ENCODE measurements at regions not wholly inside any gene's neighbourhood (a gene's known extent, or its start where the extent isn't known, plus 50 kb on each side); places are given as distances from the start of the nearest gene placed in this dataset.

GRCh38 chr9:26163931-26164330, 485.7 kb upstream of the TUSC1 start:
- H3K4me3 ChIP-seq (replicated peaks; ENCODE audit: insufficient read depth, low read length), result no peak overlapping the region
- TF ChIP-seq POLR2AphosphoS5 (IDR thresholded peaks at IDR 0.05; ENCODE audit: low read depth), result no peak
- TF ChIP-seq SPI1 (IDR thresholded peaks at IDR 0.05; ENCODE audit: borderline replicate concordance, low read depth), result no peak
- TF ChIP-seq, protein P1, sequence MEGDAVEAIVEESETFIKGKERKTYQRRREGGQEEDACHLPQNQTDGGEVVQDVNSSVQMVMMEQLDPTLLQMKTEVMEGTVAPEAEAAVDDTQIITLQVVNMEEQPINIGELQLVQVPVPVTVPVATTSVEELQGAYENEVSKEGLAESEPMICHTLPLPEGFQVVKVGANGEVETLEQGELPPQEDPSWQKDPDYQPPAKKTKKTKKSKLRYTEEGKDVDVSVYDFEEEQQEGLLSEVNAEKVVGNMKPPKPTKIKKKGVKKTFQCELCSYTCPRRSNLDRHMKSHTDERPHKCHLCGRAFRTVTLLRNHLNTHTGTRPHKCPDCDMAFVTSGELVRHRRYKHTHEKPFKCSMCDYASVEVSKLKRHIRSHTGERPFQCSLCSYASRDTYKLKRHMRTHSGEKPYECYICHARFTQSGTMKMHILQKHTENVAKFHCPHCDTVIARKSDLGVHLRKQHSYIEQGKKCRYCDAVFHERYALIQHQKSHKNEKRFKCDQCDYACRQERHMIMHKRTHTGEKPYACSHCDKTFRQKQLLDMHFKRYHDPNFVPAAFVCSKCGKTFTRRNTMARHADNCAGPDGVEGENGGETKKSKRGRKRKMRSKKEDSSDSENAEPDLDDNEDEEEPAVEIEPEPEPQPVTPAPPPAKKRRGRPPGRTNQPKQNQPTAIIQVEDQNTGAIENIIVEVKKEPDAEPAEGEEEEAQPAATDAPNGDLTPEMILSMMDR (IDR thresholded peaks at IDR 0.05; ENCODE audit: insufficient read depth, low read length), result no peak
- TF ChIP-seq, protein P2, sequence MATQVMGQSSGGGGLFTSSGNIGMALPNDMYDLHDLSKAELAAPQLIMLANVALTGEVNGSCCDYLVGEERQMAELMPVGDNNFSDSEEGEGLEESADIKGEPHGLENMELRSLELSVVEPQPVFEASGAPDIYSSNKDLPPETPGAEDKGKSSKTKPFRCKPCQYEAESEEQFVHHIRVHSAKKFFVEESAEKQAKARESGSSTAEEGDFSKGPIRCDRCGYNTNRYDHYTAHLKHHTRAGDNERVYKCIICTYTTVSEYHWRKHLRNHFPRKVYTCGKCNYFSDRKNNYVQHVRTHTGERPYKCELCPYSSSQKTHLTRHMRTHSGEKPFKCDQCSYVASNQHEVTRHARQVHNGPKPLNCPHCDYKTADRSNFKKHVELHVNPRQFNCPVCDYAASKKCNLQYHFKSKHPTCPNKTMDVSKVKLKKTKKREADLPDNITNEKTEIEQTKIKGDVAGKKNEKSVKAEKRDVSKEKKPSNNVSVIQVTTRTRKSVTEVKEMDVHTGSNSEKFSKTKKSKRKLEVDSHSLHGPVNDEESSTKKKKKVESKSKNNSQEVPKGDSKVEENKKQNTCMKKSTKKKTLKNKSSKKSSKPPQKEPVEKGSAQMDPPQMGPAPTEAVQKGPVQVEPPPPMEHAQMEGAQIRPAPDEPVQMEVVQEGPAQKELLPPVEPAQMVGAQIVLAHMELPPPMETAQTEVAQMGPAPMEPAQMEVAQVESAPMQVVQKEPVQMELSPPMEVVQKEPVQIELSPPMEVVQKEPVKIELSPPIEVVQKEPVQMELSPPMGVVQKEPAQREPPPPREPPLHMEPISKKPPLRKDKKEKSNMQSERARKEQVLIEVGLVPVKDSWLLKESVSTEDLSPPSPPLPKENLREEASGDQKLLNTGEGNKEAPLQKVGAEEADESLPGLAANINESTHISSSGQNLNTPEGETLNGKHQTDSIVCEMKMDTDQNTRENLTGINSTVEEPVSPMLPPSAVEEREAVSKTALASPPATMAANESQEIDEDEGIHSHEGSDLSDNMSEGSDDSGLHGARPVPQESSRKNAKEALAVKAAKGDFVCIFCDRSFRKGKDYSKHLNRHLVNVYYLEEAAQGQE (IDR thresholded peaks at IDR 0.05; ENCODE audit: insufficient replicate concordance, low read depth), result no peak
- TF ChIP-seq GABPA (IDR thresholded peaks at IDR 0.05; ENCODE audit: low read depth), result no peak
- no peak overlapping the region for H3K27ac ChIP-seq (replicated peaks)
- no peaks in the 10 kb centered on the region for H3K27me3 ChIP-seq (ENCODE audit: insufficient read depth, poor library complexity, severe bottlenecking)
- no peak for DNase-seq (ENCODE audit: low read depth in 1 of 2, low spot score in 1 of 2)

DNA sequence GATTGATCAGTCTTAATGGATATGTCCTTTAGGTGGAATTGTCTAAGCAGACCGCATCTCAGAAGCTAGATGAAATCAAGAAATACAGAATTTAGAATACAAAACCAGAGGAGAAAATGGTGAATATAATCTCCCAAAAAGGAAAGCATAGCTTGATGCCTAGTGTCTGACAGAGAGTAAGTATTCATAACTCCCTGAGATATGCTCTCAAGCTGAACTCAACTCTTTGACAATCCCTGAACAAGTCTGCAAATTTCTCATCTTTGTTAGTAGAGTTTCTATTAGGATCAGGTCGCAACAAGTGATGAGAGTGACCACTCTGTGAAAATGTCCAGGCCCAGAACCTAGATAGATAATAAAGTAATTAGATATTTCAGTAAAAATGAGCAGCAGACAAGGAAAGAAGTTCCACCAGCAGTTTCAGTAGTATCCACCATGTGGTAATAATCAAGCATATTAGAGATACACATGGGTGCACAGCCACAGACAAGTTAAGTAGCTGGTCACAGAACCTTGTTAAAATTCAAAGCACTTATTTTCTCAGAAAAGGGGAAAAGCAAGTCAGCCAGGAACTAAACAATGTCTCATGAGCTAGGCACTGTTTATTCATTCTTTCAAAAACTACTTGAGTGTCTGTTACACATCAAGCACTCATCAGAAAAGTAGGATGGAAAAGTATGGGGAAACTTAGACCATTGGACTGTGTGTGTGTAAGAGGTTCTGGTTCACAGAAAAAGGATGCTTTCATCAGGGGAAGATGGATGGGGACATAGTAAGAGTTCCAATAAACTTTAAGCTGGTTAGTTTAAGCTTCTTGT, 481.5 kb upstream of the TUSC1 start:
- H3K4me3 ChIP-seq (replicated peaks; ENCODE audit: insufficient read depth, low read length), result no peak overlapping the region
- no peak overlapping the region for H3K27ac ChIP-seq (replicated peaks)
- TF ChIP-seq SPI1 (IDR thresholded peaks at IDR 0.05; ENCODE audit: borderline replicate concordance, low read depth) (no peak), POLR2AphosphoS5 (IDR thresholded peaks at IDR 0.05; ENCODE audit: low read depth) (no peak), GABPA (IDR thresholded peaks at IDR 0.05; ENCODE audit: low read depth) (no peak)
- TF ChIP-seq, protein P1 (IDR thresholded peaks at IDR 0.05; ENCODE audit: insufficient read depth, low read length), result no peak
- TF ChIP-seq, protein P2 (IDR thresholded peaks at IDR 0.05; ENCODE audit: insufficient replicate concordance, low read depth), result no peak
- no peak for DNase-seq (ENCODE audit: low read depth in 1 of 2, low spot score in 1 of 2)
- no peaks in the 10 kb centered on the region for H3K27me3 ChIP-seq (ENCODE audit: insufficient read depth, poor library complexity, severe bottlenecking)

DNA sequence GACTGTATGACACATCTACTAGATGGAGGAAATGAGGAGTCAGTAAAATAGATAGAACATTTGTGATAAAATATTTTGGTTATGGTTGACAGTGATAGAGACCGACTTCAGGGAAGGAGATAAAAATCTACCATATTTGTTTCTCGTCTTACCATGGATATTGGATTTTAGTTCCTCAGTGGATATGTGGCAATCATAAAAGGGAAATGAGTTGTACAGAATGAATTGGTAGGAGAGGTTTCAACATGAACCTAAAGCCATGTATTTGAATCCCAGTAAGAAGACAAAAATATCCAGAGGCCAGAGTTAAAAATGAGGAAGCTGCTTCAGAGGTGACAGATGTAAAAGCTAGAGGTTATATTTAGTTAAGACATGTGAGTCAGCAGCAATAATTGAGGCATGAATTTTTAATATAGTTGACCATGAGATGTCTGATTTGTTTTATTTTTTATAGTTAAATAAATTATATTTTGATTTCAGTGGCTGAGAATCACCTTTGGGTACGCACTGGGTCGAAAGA, 480.4 kb upstream of the TUSC1 start:
- TF ChIP-seq GABPA (IDR thresholded peaks at IDR 0.05; ENCODE audit: low read depth) (no peak), SPI1 (IDR thresholded peaks at IDR 0.05; ENCODE audit: borderline replicate concordance, low read depth) (peak; percentile 46; the same call in 1 of the 2 replicates), POLR2AphosphoS5 (IDR thresholded peaks at IDR 0.05; ENCODE audit: low read depth) (no peak)
- TF ChIP-seq, protein P1 (IDR thresholded peaks at IDR 0.05; ENCODE audit: insufficient read depth, low read length), result no peak
- TF ChIP-seq, protein P2 (IDR thresholded peaks at IDR 0.05; ENCODE audit: insufficient replicate concordance, low read depth), result no peak
- DNase-seq (ENCODE audit: low read depth in 1 of 2, low spot score in 1 of 2), result peak; percentile 5 to 12
- Histone ChIP-seq H3K27me3 (ENCODE audit: insufficient read depth, poor library complexity, severe bottlenecking) (no peaks in the 10 kb centered on the region), H3K27ac (replicated peaks) (peak overlapping the region; percentile 19; the same call in 1 of the 2 replicates), H3K4me3 (replicated peaks; ENCODE audit: insufficient read depth, low read length) (no peak overlapping the region)
